ENCODE measurements at regions not wholly inside any gene's neighbourhood (a gene's known extent, or its start where the extent isn't known, plus 50 kb on each side); places are given as distances from the start of the nearest gene placed in this dataset.

GRCh38 chr9:88721025-88721424 is 186.0 kb downstream of the NXNL2 start:
- no peak for TF ChIP-seq ZNF155 (tag by site-specific recombination; IDR thresholded peaks at IDR 0.05)
- TF ChIP-seq ZNF701 (tag by site-specific recombination; IDR thresholded peaks at IDR 0.05) = no peak
- TF ChIP-seq KLF9 (tag by site-specific recombination; IDR thresholded peaks at IDR 0.05; ENCODE audit: low read depth) = no peak
- TF ChIP-seq, protein P1, sequence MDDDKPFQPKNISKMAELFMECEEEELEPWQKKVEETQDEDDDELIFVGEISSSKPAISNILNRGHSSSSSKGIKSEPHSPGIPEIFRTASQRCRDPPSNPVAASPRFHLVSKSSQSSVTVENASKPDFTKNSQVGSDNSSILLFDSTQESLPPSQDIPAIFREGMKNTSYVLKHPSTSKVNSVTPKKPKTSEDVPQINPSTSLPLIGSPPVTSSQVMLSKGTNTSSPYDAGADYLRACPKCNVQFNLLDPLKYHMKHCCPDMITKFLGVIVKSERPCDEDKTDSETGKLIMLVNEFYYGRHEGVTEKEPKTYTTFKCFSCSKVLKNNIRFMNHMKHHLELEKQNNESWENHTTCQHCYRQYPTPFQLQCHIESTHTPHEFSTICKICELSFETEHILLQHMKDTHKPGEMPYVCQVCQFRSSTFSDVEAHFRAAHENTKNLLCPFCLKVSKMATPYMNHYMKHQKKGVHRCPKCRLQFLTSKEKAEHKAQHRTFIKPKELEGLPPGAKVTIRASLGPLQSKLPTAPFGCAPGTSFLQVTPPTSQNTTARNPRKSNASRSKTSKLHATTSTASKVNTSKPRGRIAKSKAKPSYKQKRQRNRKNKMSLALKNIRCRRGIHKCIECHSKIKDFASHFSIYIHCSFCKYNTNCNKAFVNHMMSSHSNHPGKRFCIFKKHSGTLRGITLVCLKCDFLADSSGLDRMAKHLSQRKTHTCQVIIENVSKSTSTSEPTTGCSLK (tag by site-specific recombination; IDR thresholded peaks at IDR 0.05) = no peak
- no peak for TF ChIP-seq ZNF768 (tag by site-specific recombination; IDR thresholded peaks at IDR 0.05)
- no peak for TF ChIP-seq ZNF600 (tag by site-specific recombination; IDR thresholded peaks at IDR 0.05)
